ENCODE measurements at regions not wholly inside any gene's neighbourhood (a gene's known extent, or its start where the extent isn't known, plus 50 kb on each side); places are given as distances from the start of the nearest gene placed in this dataset.

- no peak for TF ChIP-seq CTCF (IDR thresholded peaks at IDR 0.05; ENCODE audit: poor library complexity, severe bottlenecking)
- Histone ChIP-seq H3K9me3 (ENCODE audit: severe bottlenecking) (no peaks in the 10 kb centered on the region), H3K27me3 (ENCODE audit: insufficient read depth, poor library complexity, severe bottlenecking) (no peaks in the 10 kb centered on the region), H3K4me3 (ENCODE audit: severe bottlenecking) (no peak overlapping the region), H3K27ac (ENCODE audit: poor library complexity, severe bottlenecking) (no peak overlapping the region), H3K36me3 (ENCODE audit: low read depth) (no peaks in the 10 kb centered on the region), H3K4me1 (ENCODE audit: insufficient read depth, poor library complexity, severe bottlenecking) (peaks cover 13% of the 10 kb centered on the region)
- ATAC-seq (ENCODE audit: low read depth) (no peak), DNase-seq (ENCODE audit: low spot score) (no peak)
Observed at GRCh38 chr15:98565566-98565965, 82.8 kb upstream of the IGF1R start.

- no peak overlapping the region for H3K27ac ChIP-seq (ENCODE audit: poor library complexity, severe bottlenecking)
- ATAC-seq (ENCODE audit: low read depth) (peak; percentile 75), DNase-seq (ENCODE audit: low spot score) (no peak)
- no peaks in the 10 kb centered on the region for H3K9me3 ChIP-seq (ENCODE audit: severe bottlenecking)
- H3K4me3 ChIP-seq (ENCODE audit: severe bottlenecking): no peak overlapping the region
- no peaks in the 10 kb centered on the region for H3K27me3 ChIP-seq (ENCODE audit: insufficient read depth, poor library complexity, severe bottlenecking)
- TF ChIP-seq CTCF (IDR thresholded peaks at IDR 0.05; ENCODE audit: poor library complexity, severe bottlenecking): no peak
- no peaks in the 10 kb centered on the region for H3K36me3 ChIP-seq (ENCODE audit: low read depth)
- no peaks in the 10 kb centered on the region for H3K4me1 ChIP-seq (ENCODE audit: insufficient read depth, poor library complexity, severe bottlenecking)
Observed at GRCh38 chr15:98567951-98568350, 80.4 kb upstream of the IGF1R start.

GRCh38 chr15:98568382-98569017 lies 79.8 kb upstream of the IGF1R start:
- Histone ChIP-seq H3K27me3 (ENCODE audit: insufficient read depth, poor library complexity, severe bottlenecking) (no peaks in the 10 kb centered on the region), H3K9me3 (ENCODE audit: severe bottlenecking) (no peaks in the 10 kb centered on the region), H3K4me3 (ENCODE audit: severe bottlenecking) (no peak overlapping the region), H3K4me1 (ENCODE audit: insufficient read depth, poor library complexity, severe bottlenecking) (no peaks in the 10 kb centered on the region), H3K36me3 (ENCODE audit: low read depth) (no peaks in the 10 kb centered on the region), H3K27ac (ENCODE audit: poor library complexity, severe bottlenecking) (no peak overlapping the region)
- no peak for DNase-seq (ENCODE audit: low spot score)
- no peak; the same call in 2 of the 3 replicates for ATAC-seq (ENCODE audit: low read depth)
- peak; percentile 76 for TF ChIP-seq CTCF (IDR thresholded peaks at IDR 0.05; ENCODE audit: poor library complexity, severe bottlenecking)

- ATAC-seq (ENCODE audit: low read depth): no peak
- Histone ChIP-seq H3K4me1 (ENCODE audit: insufficient read depth, poor library complexity, severe bottlenecking) (no peaks in the 10 kb centered on the region), H3K27ac (ENCODE audit: poor library complexity, severe bottlenecking) (no peak overlapping the region), H3K27me3 (ENCODE audit: insufficient read depth, poor library complexity, severe bottlenecking) (no peaks in the 10 kb centered on the region), H3K9me3 (ENCODE audit: severe bottlenecking) (no peaks in the 10 kb centered on the region), H3K4me3 (ENCODE audit: severe bottlenecking) (no peak overlapping the region), H3K36me3 (ENCODE audit: low read depth) (no peaks in the 10 kb centered on the region)
- DNase-seq (ENCODE audit: low spot score): no peak
- no peak for TF ChIP-seq CTCF (IDR thresholded peaks at IDR 0.05; ENCODE audit: poor library complexity, severe bottlenecking)
Observed at GRCh38 chr15:98570119-98570518, 78.2 kb upstream of the IGF1R start.

- no peaks in the 10 kb centered on the region for H3K4me1 ChIP-seq (ENCODE audit: insufficient read depth, poor library complexity, severe bottlenecking)
- peaks cover 26% of the 10 kb centered on the region for H3K27me3 ChIP-seq (ENCODE audit: insufficient read depth, poor library complexity, severe bottlenecking)
- no peaks in the 10 kb centered on the region for H3K36me3 ChIP-seq (ENCODE audit: low read depth)
- no peak for TF ChIP-seq CTCF (IDR thresholded peaks at IDR 0.05; ENCODE audit: poor library complexity, severe bottlenecking)
- H3K27ac ChIP-seq (ENCODE audit: poor library complexity, severe bottlenecking): no peak overlapping the region
- no peak overlapping the region for H3K4me3 ChIP-seq (ENCODE audit: severe bottlenecking)
- DNase-seq (ENCODE audit: low spot score) (no peak), ATAC-seq (ENCODE audit: low read depth) (no peak)
- no peaks in the 10 kb centered on the region for H3K9me3 ChIP-seq (ENCODE audit: severe bottlenecking)
Observed at GRCh38 chr15:98580572-98580971, 67.8 kb upstream of the IGF1R start.
